ENCODE measurements at regions not wholly inside any gene's neighbourhood (a gene's known extent, or its start where the extent isn't known, plus 50 kb on each side); places are given as distances from the start of the nearest gene placed in this dataset.

DNA sequence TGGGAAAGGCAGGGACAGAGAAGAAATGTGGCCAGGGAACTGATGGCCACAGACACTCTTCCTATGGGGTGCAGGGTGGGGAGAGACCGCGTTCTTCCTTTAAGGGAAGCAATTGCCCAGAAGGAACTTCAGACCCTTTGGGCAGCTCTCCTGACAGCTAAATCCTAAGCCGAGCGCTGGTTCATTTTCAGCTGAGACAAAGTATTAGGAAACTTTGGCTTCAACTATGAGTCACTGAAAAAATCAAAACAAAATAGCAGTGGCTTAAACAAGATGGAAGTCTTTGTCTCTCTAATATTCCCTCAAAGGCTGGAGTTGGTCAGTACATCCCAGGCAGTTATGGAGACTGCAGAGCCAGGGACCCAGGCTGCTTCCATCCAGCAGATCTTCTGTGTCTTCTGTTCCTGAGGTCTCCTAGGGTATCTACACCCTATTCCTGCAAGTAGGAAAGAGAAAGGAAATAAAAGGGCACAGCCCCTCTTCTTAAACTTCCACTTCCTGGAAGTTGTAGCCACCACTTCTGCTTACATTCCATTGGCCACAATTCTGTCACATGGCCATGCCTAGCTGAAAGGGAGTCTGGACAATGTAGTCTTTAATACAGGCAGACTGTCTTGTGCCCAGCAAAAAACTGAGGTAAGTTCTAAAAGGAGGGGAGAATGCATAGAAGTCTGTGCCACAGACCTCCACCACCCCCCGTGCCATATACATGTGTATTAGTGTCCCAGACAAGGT, 163.5 kb downstream of the KATNAL1 start:
- TF ChIP-seq GABPA (IDR thresholded peaks at IDR 0.05 in 1 of 2, conservative IDR thresholded peaks at IDR 0.05 in 1 of 2), result no peak
- TF ChIP-seq, protein P1, sequence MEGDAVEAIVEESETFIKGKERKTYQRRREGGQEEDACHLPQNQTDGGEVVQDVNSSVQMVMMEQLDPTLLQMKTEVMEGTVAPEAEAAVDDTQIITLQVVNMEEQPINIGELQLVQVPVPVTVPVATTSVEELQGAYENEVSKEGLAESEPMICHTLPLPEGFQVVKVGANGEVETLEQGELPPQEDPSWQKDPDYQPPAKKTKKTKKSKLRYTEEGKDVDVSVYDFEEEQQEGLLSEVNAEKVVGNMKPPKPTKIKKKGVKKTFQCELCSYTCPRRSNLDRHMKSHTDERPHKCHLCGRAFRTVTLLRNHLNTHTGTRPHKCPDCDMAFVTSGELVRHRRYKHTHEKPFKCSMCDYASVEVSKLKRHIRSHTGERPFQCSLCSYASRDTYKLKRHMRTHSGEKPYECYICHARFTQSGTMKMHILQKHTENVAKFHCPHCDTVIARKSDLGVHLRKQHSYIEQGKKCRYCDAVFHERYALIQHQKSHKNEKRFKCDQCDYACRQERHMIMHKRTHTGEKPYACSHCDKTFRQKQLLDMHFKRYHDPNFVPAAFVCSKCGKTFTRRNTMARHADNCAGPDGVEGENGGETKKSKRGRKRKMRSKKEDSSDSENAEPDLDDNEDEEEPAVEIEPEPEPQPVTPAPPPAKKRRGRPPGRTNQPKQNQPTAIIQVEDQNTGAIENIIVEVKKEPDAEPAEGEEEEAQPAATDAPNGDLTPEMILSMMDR (IDR thresholded peaks at IDR 0.05; ENCODE audit: low read depth, low read length, missing input control), result no peak
- TF ChIP-seq, protein P2, sequence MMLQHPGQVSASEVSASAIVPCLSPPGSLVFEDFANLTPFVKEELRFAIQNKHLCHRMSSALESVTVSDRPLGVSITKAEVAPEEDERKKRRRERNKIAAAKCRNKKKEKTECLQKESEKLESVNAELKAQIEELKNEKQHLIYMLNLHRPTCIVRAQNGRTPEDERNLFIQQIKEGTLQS (IDR thresholded peaks at IDR 0.05), result no peak
- TF ChIP-seq, protein P3, sequence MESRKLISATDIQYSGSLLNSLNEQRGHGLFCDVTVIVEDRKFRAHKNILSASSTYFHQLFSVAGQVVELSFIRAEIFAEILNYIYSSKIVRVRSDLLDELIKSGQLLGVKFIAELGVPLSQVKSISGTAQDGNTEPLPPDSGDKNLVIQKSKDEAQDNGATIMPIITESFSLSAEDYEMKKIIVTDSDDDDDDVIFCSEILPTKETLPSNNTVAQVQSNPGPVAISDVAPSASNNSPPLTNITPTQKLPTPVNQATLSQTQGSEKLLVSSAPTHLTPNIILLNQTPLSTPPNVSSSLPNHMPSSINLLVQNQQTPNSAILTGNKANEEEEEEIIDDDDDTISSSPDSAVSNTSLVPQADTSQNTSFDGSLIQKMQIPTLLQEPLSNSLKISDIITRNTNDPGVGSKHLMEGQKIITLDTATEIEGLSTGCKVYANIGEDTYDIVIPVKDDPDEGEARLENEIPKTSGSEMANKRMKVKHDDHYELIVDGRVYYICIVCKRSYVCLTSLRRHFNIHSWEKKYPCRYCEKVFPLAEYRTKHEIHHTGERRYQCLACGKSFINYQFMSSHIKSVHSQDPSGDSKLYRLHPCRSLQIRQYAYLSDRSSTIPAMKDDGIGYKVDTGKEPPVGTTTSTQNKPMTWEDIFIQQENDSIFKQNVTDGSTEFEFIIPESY (IDR thresholded peaks at IDR 0.05), result no peak
- TF ChIP-seq RAD21 (IDR thresholded peaks at IDR 0.05), result no peak
- no peak for TF ChIP-seq JUND (IDR thresholded peaks at IDR 0.05)
- TF ChIP-seq EGR1 (IDR thresholded peaks at IDR 0.05; ENCODE audit: low read depth in 2 of 2), result no peak
- no peak for TF ChIP-seq RXRA (IDR thresholded peaks at IDR 0.05)
- TF ChIP-seq, protein P4, sequence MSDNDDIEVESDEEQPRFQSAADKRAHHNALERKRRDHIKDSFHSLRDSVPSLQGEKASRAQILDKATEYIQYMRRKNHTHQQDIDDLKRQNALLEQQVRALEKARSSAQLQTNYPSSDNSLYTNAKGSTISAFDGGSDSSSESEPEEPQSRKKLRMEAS (IDR thresholded peaks at IDR 0.05), result no peak
- TF ChIP-seq SP1 (IDR thresholded peaks at IDR 0.05), result no peak
- no peak for TF ChIP-seq YY1 (IDR thresholded peaks at IDR 0.05)
- TF ChIP-seq TAF1 (conservative IDR thresholded peaks at IDR 0.05), result no peak

Data from liver (tissue), 3 donors.